ENCODE measurements at regions not wholly inside any gene's neighbourhood (a gene's known extent, or its start where the extent isn't known, plus 50 kb on each side); places are given as distances from the start of the nearest gene placed in this dataset.

GRCh38 chr14:97368900-97369564, 571.9 kb downstream of the VRK1 start:
- no peak overlapping the region for H3K27ac ChIP-seq (ENCODE audit: low read length)
- no peaks in the 10 kb centered on the region; the same call in 1 of the 2 replicates for H3K9me3 ChIP-seq (ENCODE audit: insufficient read depth, low read depth, low read length)
- no peak overlapping the region for H3K9ac ChIP-seq (ENCODE audit: low read depth, low read length)
- no peaks in the 10 kb centered on the region for H3K27me3 ChIP-seq (ENCODE audit: insufficient read depth, low read length)
- H3K36me3 ChIP-seq (ENCODE audit: insufficient read depth, low read depth, low read length): no peaks in the 10 kb centered on the region
- no peak overlapping the region for H3K4me3 ChIP-seq (ENCODE audit: low read length)
- H3K4me1 ChIP-seq (ENCODE audit: insufficient read depth, low read length): peaks cover 4% of the 10 kb centered on the region; the same call in 1 of the 2 replicates

- Histone ChIP-seq H3K9me3 (ENCODE audit: insufficient read depth, low read depth, low read length) (no peaks in the 10 kb centered on the region; the same call in 1 of the 2 replicates), H3K4me1 (ENCODE audit: insufficient read depth, low read length) (peaks cover 4% of the 10 kb centered on the region; the same call in 1 of the 2 replicates), H3K9ac (ENCODE audit: low read depth, low read length) (no peak overlapping the region), H3K27ac (ENCODE audit: low read length) (no peak overlapping the region), H3K4me3 (ENCODE audit: low read length) (no peak overlapping the region), H3K27me3 (ENCODE audit: insufficient read depth, low read length) (no peaks in the 10 kb centered on the region), H3K36me3 (ENCODE audit: insufficient read depth, low read depth, low read length) (no peaks in the 10 kb centered on the region)
These were observed 572.7 kb downstream of the VRK1 start for GRCh38 chr14:97369901-97370300.

- H3K27me3 ChIP-seq (ENCODE audit: insufficient read depth, low read length): peaks cover 21% of the 10 kb centered on the region; the same call in 1 of the 2 replicates
- no peak overlapping the region for H3K27ac ChIP-seq (ENCODE audit: low read length)
- H3K4me1 ChIP-seq (ENCODE audit: insufficient read depth, low read length): peaks cover 23% of the 10 kb centered on the region; the same call in 1 of the 2 replicates
- H3K36me3 ChIP-seq (ENCODE audit: insufficient read depth, low read depth, low read length): no peaks in the 10 kb centered on the region
- no peak overlapping the region for H3K4me3 ChIP-seq (ENCODE audit: low read length)
- H3K9me3 ChIP-seq (ENCODE audit: insufficient read depth, low read depth, low read length): no peaks in the 10 kb centered on the region
- no peak overlapping the region for H3K9ac ChIP-seq (ENCODE audit: low read depth, low read length)
These were observed 579.1 kb downstream of the VRK1 start for GRCh38 chr14:97376310-97376709.

GRCh38 chr14:97377550-97377949, 580.4 kb downstream of the VRK1 start:
- no peak overlapping the region for H3K4me3 ChIP-seq (ENCODE audit: low read length)
- peaks cover 21% of the 10 kb centered on the region; the same call in 1 of the 2 replicates for H3K27me3 ChIP-seq (ENCODE audit: insufficient read depth, low read length)
- no peak overlapping the region for H3K27ac ChIP-seq (ENCODE audit: low read length)
- no peaks in the 10 kb centered on the region for H3K9me3 ChIP-seq (ENCODE audit: insufficient read depth, low read depth, low read length)
- peaks cover 30% of the 10 kb centered on the region; the same call in 1 of the 2 replicates for H3K4me1 ChIP-seq (ENCODE audit: insufficient read depth, low read length)
- no peak overlapping the region for H3K9ac ChIP-seq (ENCODE audit: low read depth, low read length)
- no peaks in the 10 kb centered on the region for H3K36me3 ChIP-seq (ENCODE audit: insufficient read depth, low read depth, low read length)

- Histone ChIP-seq H3K27me3 (ENCODE audit: insufficient read depth, low read length) (peaks cover 21% of the 10 kb centered on the region; the same call in 1 of the 2 replicates), H3K27ac (ENCODE audit: low read length) (no peak overlapping the region), H3K4me1 (ENCODE audit: insufficient read depth, low read length) (peaks cover 38% of the 10 kb centered on the region; the same call in 1 of the 2 replicates), H3K9me3 (ENCODE audit: insufficient read depth, low read depth, low read length) (no peaks in the 10 kb centered on the region), H3K4me3 (ENCODE audit: low read length) (no peak overlapping the region), H3K36me3 (ENCODE audit: insufficient read depth, low read depth, low read length) (no peaks in the 10 kb centered on the region), H3K9ac (ENCODE audit: low read depth, low read length) (no peak overlapping the region)
These were observed 581.9 kb downstream of the VRK1 start for GRCh38 chr14:97379091-97379531.

- Histone ChIP-seq H3K9ac (ENCODE audit: low read depth, low read length) (no peak overlapping the region), H3K4me3 (ENCODE audit: low read length) (no peak overlapping the region), H3K4me1 (ENCODE audit: insufficient read depth, low read length) (peaks cover 38% of the 10 kb centered on the region; the same call in 1 of the 2 replicates), H3K9me3 (ENCODE audit: insufficient read depth, low read depth, low read length) (no peaks in the 10 kb centered on the region), H3K36me3 (ENCODE audit: insufficient read depth, low read depth, low read length) (no peaks in the 10 kb centered on the region), H3K27me3 (ENCODE audit: insufficient read depth, low read length) (peaks cover 21% of the 10 kb centered on the region; the same call in 1 of the 2 replicates), H3K27ac (ENCODE audit: low read length) (no peak overlapping the region)
These were observed 583.4 kb downstream of the VRK1 start for GRCh38 chr14:97380539-97380941.

- H3K4me3 ChIP-seq (ENCODE audit: low read length): no peak overlapping the region
- peaks cover 38% of the 10 kb centered on the region; the same call in 1 of the 2 replicates for H3K4me1 ChIP-seq (ENCODE audit: insufficient read depth, low read length)
- no peaks in the 10 kb centered on the region for H3K9me3 ChIP-seq (ENCODE audit: insufficient read depth, low read depth, low read length)
- peaks cover 21% of the 10 kb centered on the region; the same call in 1 of the 2 replicates for H3K27me3 ChIP-seq (ENCODE audit: insufficient read depth, low read length)
- H3K9ac ChIP-seq (ENCODE audit: low read depth, low read length): no peak overlapping the region
- no peak overlapping the region for H3K27ac ChIP-seq (ENCODE audit: low read length)
- no peaks in the 10 kb centered on the region for H3K36me3 ChIP-seq (ENCODE audit: insufficient read depth, low read depth, low read length)
These were observed 584.1 kb downstream of the VRK1 start for GRCh38 chr14:97381309-97381708.

GRCh38 chr14:97382616-97383226, 585.5 kb downstream of the VRK1 start:
- Histone ChIP-seq H3K36me3 (ENCODE audit: insufficient read depth, low read depth, low read length) (no peaks in the 10 kb centered on the region), H3K4me1 (ENCODE audit: insufficient read depth, low read length) (peaks cover 42% of the 10 kb centered on the region; the same call in 1 of the 2 replicates), H3K27ac (ENCODE audit: low read length) (no peak overlapping the region), H3K27me3 (ENCODE audit: insufficient read depth, low read length) (peaks cover 12% of the 10 kb centered on the region; the same call in 1 of the 2 replicates), H3K9ac (ENCODE audit: low read depth, low read length) (no peak overlapping the region), H3K9me3 (ENCODE audit: insufficient read depth, low read depth, low read length) (no peaks in the 10 kb centered on the region), H3K4me3 (ENCODE audit: low read length) (no peak overlapping the region)

GRCh38 chr14:97385727-97386126, 588.5 kb downstream of the VRK1 start:
- Histone ChIP-seq H3K4me1 (ENCODE audit: insufficient read depth, low read length) (peaks cover 20% of the 10 kb centered on the region; the same call in 1 of the 2 replicates), H3K9ac (ENCODE audit: low read depth, low read length) (no peak overlapping the region), H3K4me3 (ENCODE audit: low read length) (no peak overlapping the region), H3K27ac (ENCODE audit: low read length) (no peak overlapping the region), H3K27me3 (ENCODE audit: insufficient read depth, low read length) (0 out of 2 replicates have a peak, but pooled peaks cover 5% of the 10 kb centered on the region), H3K36me3 (ENCODE audit: insufficient read depth, low read depth, low read length) (no peaks in the 10 kb centered on the region), H3K9me3 (ENCODE audit: insufficient read depth, low read depth, low read length) (no peaks in the 10 kb centered on the region)

- Histone ChIP-seq H3K27ac (ENCODE audit: low read length) (no peak overlapping the region), H3K9ac (ENCODE audit: low read depth, low read length) (no peak overlapping the region), H3K36me3 (ENCODE audit: insufficient read depth, low read depth, low read length) (no peaks in the 10 kb centered on the region), H3K4me3 (ENCODE audit: low read length) (no peak overlapping the region), H3K4me1 (ENCODE audit: insufficient read depth, low read length) (peaks cover 14% of the 10 kb centered on the region; the same call in 1 of the 2 replicates), H3K9me3 (ENCODE audit: insufficient read depth, low read depth, low read length) (no peaks in the 10 kb centered on the region), H3K27me3 (ENCODE audit: insufficient read depth, low read length) (0 out of 2 replicates have a peak, but pooled peaks cover 5% of the 10 kb centered on the region)
These were observed 590.2 kb downstream of the VRK1 start for GRCh38 chr14:97387252-97387874.

- H3K27me3 ChIP-seq (ENCODE audit: insufficient read depth, low read length): 0 out of 2 replicates have a peak, but pooled peaks cover 5% of the 10 kb centered on the region
- no peak overlapping the region for H3K9ac ChIP-seq (ENCODE audit: low read depth, low read length)
- H3K4me1 ChIP-seq (ENCODE audit: insufficient read depth, low read length): peaks cover 5% of the 10 kb centered on the region; the same call in 1 of the 2 replicates
- H3K36me3 ChIP-seq (ENCODE audit: insufficient read depth, low read depth, low read length): no peaks in the 10 kb centered on the region
- H3K27ac ChIP-seq (ENCODE audit: low read length): no peak overlapping the region
- H3K9me3 ChIP-seq (ENCODE audit: insufficient read depth, low read depth, low read length): no peaks in the 10 kb centered on the region
- no peak overlapping the region for H3K4me3 ChIP-seq (ENCODE audit: low read length)
These were observed 591.2 kb downstream of the VRK1 start for GRCh38 chr14:97388408-97388807.
